K562 (cell line): ENCODE measurements at regions not wholly inside any gene's neighbourhood (a gene's known extent, or its start where the extent isn't known, plus 50 kb on each side); places are given as distances from the start of the nearest gene placed in this dataset.

Experiments
- ATAC-seq: fragments of 200-7000 bp; cut with Tn5 transposase; 3 replicates; pipeline ENCODE4 v1.9.1; 2020; ENCODE audit warnings: moderate library complexity
- BruUV-seq: library from RNA; stranded (reverse); fragments of 400-500 nt; replicated peaks from 2 replicates; lab custom pipeline; 2021; lab: Mats Ljungman, UMichigan
- CTCF ChIA-PET: fragments of 300-600 bp; formaldehyde crosslinking; extraction: SDS; loops from one replicate; lab custom pipeline; 2021; ENCODE audit warnings: low intra/inter-chr PET ratio; lab: Yijun Ruan, JAX
- POLR2A ChIA-PET: fragments of 300-600, 350-650 bp; sonication (Branson Sonifier 250); formaldehyde crosslinking; extraction: SDS; loops from one replicate; lab custom pipeline; 2021; ENCODE audit warnings: antibody characterized with exemption, inconsistent platforms; lab: Yijun Ruan, JAX
- DNase-seq, 4 experiments: peaks; one replicate each; pipeline versions ENCODE4 v3.0.0 to v3.0.0-alpha.2; 2011 to 2018; ENCODE audit warnings: low spot score in 3 of 4, mixed read lengths in 3 of 4; ENCODE audit errors: extremely low read depth in 1 of 4
- FAIRE-seq: peaks from 2 replicates; lab custom pipeline; 2011; peaks lifted over from hg19 to GRCh38; lab: Jason Lieb, UNC
- H2AFZ ChIP-seq: 2 replicates; pipeline ENCODE4 v1.6.0; 2011; ENCODE audit warnings: low read depth, low read length, control low read depth, inconsistent platforms
- H3K27ac ChIP-seq: fragments of 200-600 bp; 3 replicates; pipeline ENCODE4 v1.8.0; 2011; ENCODE audit warnings: low read depth, mild to moderate bottlenecking, control low read depth, inconsistent platforms, low read length, moderate library complexity, mixed read lengths; ENCODE audit errors: extremely low read depth
- H3K27me3 ChIP-seq, 2 experiments: fragments of 300-600 bp in 1 of 2; 2 replicates in 1 of 2; 3 replicates in 1 of 2; pipeline versions ENCODE4 v1.6.0 to v1.8.0; 2011; ENCODE audit warnings: inconsistent platforms in 2 of 2, low read length in 2 of 2, mild to moderate bottlenecking in 1 of 2, mixed read lengths in 1 of 2, moderate library complexity in 1 of 2; ENCODE audit not compliant: control insufficient read depth in 2 of 2, insufficient read depth in 2 of 2
- H3K36me3 ChIP-seq: fragments of 300-600 bp; 3 replicates; pipeline ENCODE4 v1.8.0; 2011; ENCODE audit warnings: mild to moderate bottlenecking, low read length, inconsistent platforms; ENCODE audit not compliant: control insufficient read depth, insufficient read depth
- H3K4me1 ChIP-seq, 2 experiments: fragments of 200-600 bp in 1 of 2; replicated peaks in 1 of 2; 2 replicates in 1 of 2; 3 replicates in 1 of 2; pipeline versions ENCODE4 v1.5.1 to v1.8.0; 2011; ENCODE audit warnings: inconsistent platforms in 2 of 2, low read length in 2 of 2, mild to moderate bottlenecking in 1 of 2, mixed read lengths in 1 of 2, moderate library complexity in 1 of 2; ENCODE audit not compliant: control insufficient read depth in 2 of 2, insufficient read depth in 2 of 2
- H3K4me2 ChIP-seq: 2 replicates; pipeline ENCODE4 v1.6.1; 2011; ENCODE audit warnings: low read length, control low read depth, inconsistent platforms, mixed read lengths; ENCODE audit not compliant: insufficient read depth
- H3K4me3 ChIP-seq: fragments of 200-600 bp; sonication (generic), shearing (Covaris generic); 2 replicates; pipeline ENCODE4 v1.5.1; 2016; ENCODE audit warnings: control low read depth, inconsistent platforms
- H3K79me2 ChIP-seq: fragments of 200-600 bp; 3 replicates; pipeline ENCODE4 v1.8.0; 2011; ENCODE audit warnings: low read length, inconsistent platforms; ENCODE audit not compliant: control insufficient read depth, insufficient read depth
- H3K9ac ChIP-seq, 2 experiments: 2 replicates each; pipeline versions ENCODE4 v1.6.0 to v1.6.1; 2011; ENCODE audit warnings: low read depth in 2 of 2, low read length in 2 of 2, control low read depth in 1 of 2, inconsistent platforms in 1 of 2, mild to moderate bottlenecking in 1 of 2, mixed read lengths in 1 of 2; ENCODE audit not compliant: insufficient read depth in 1 of 2
- H3K9me1 ChIP-seq: one replicate; pipeline ENCODE4 v1.6.0; 2011; ENCODE audit warnings: inconsistent platforms, mild to moderate bottlenecking, low read length, moderate library complexity; ENCODE audit not compliant: control insufficient read depth, insufficient read depth
- H3K9me3 ChIP-seq: replicated peaks from 2 replicates; pipeline ENCODE4 v1.5.1; 2011; ENCODE audit warnings: low read depth, low read length, inconsistent platforms; ENCODE audit not compliant: control insufficient read depth, insufficient read depth
- H4K20me1 ChIP-seq: replicated peaks from 2 replicates; pipeline ENCODE4 v1.6.1; 2011; ENCODE audit warnings: low read length, inconsistent platforms, mixed read lengths; ENCODE audit not compliant: control insufficient read depth, insufficient read depth
- ETV1 ChIP-seq: fragments of 450-650 bp; conservative IDR thresholded peaks from 2 replicates; pipeline ENCODE4 v1.6.1; 2016; ENCODE audit warnings: missing genetic modification characterization, control low read depth, low read depth, missing compliant biosample characterization
- OTX1 ChIP-seq: fragments of 450-650 bp; formaldehyde crosslinking; IDR thresholded peaks from 2 replicates; pipeline ENCODE4 v1.4.0; 2022; ENCODE audit warnings: mild to moderate bottlenecking
- STAG1 ChIP-seq: sonication (generic); formaldehyde crosslinking; IDR thresholded peaks from 2 replicates; pipeline ENCODE4 v1.5.0; 2020; ENCODE audit warnings: missing genetic modification reagents, borderline replicate concordance
- ZNF592 ChIP-seq: fragments of 450-650 bp; IDR thresholded peaks from 2 replicates; pipeline ENCODE4 v1.6.1; 2017; ENCODE audit warnings: antibody characterized with exemption, mild to moderate bottlenecking
- WGBS: fragments of 100-300 bp; shearing (Covaris generic); methylation state at CpG from one replicate; pipeline ENCODE4 v1.1.6; 2016; ENCODE audit warnings: low coverage, mixed read lengths; ENCODE audit not compliant: insufficient coverage; ENCODE audit errors: missing lambda C conversion rate; 5-methylcytosine and 5-hydroxymethylcytosine counted together
- in situ Hi-C: fragments of 300-500 bp; cut with MboI; formaldehyde crosslinking; loops from 4 replicates; pipeline ENCODE4 v1.15.0; 2018; ENCODE audit warnings: inconsistent platforms, mixed read lengths
- intact Hi-C: fragments of 100-400 bp; cut with micrococcal nuclease; formaldehyde crosslinking; loops from 2 replicates; pipeline ENCODE4 v1.14.2; 2022

GRCh38 chr1:29984862-29985605 is 738.4 kb downstream of the MATN1 start:
- WGBS, result under 1% methylated on average over 7 of the region's 7 CpGs
- Histone ChIP-seq H3K4me2 (no peak overlapping the region), H3K27ac (no peak overlapping the region), H3K27me3 (peaks cover 0 to 6% of the 10 kb centered on the region in 2 experiments; a peak in 1 of 5 replicates), H2AFZ (no peak overlapping the region), H3K4me1 (no peaks in the 10 kb centered on the region), H3K4me3 (no peak overlapping the region), H4K20me1 (no peaks in the 10 kb centered on the region), H3K9me1 (no peaks in the 10 kb centered on the region), H3K9ac (no peak overlapping the region), H3K79me2 (no peaks in the 10 kb centered on the region), H3K9me3 (no peaks in the 10 kb centered on the region), H3K36me3 (no peaks in the 10 kb centered on the region)
- TF ChIP-seq OTX1 (CRISPR knock-in tag) (no peak), ETV1 (tag) (no peak), STAG1 (CRISPR knock-in tag) (no peak), ZNF592 (no peak)
- CTCF ChIA-PET, result no interaction called here
- BruUV-seq, result no TSS peak
- DNase-seq (no peak), ATAC-seq (no peak), FAIRE-seq (no peak)
- in situ Hi-C loops, result no loop called here
- intact Hi-C loops, result no loop called here
- POLR2A ChIA-PET, result interaction anchor here (0.6 kb wide), 1 partner anchor 170 kb away, joined by 3 read pairs; no protein-coding TSS in a partner anchor
